ENCODE measurements at regions not wholly inside any gene's neighbourhood (a gene's known extent, or its start where the extent isn't known, plus 50 kb on each side); places are given as distances from the start of the nearest gene placed in this dataset.
"Not testable (repeated sequence)": the region's sequence is repeated elsewhere in the genome, so short reads cannot be mapped to it uniquely, and the experiment has no call there.

DNA sequence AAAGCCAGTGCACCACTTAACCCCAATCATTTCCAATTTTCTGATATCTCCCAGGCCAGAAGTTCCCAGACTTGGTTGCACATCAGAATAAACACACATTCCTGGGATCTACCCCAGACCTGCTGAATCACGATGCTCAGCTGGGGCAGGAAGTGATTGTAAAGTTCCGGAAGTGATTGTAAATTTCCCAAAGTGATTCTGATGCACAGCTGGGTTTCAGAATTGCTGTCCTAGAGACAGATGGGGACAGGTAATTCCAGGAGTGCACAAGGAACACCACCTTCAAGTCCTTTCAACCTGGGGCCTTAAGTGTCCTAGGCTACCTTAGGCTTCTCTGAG is 104.2 kb upstream of the EEPD1 start:
- no peak overlapping the region for H3K4me3 ChIP-seq (ENCODE audit: control insufficient read depth, low read depth, low read length)
- DNase-seq (ENCODE audit: low read depth), result no peak
- TF ChIP-seq, protein P1, sequence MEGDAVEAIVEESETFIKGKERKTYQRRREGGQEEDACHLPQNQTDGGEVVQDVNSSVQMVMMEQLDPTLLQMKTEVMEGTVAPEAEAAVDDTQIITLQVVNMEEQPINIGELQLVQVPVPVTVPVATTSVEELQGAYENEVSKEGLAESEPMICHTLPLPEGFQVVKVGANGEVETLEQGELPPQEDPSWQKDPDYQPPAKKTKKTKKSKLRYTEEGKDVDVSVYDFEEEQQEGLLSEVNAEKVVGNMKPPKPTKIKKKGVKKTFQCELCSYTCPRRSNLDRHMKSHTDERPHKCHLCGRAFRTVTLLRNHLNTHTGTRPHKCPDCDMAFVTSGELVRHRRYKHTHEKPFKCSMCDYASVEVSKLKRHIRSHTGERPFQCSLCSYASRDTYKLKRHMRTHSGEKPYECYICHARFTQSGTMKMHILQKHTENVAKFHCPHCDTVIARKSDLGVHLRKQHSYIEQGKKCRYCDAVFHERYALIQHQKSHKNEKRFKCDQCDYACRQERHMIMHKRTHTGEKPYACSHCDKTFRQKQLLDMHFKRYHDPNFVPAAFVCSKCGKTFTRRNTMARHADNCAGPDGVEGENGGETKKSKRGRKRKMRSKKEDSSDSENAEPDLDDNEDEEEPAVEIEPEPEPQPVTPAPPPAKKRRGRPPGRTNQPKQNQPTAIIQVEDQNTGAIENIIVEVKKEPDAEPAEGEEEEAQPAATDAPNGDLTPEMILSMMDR (IDR thresholded peaks at IDR 0.05; ENCODE audit: control insufficient read depth, insufficient read depth, low read depth, low read length, missing control alignments), result no peak

GRCh38 chr7:36051501-36051900 is 101.6 kb upstream of the EEPD1 start:
- TF ChIP-seq, protein P1 (IDR thresholded peaks at IDR 0.05; ENCODE audit: control insufficient read depth, insufficient read depth, low read depth, low read length, missing control alignments), result no peak
- no peak for DNase-seq (ENCODE audit: low read depth)
- H3K4me3 ChIP-seq (ENCODE audit: control insufficient read depth, low read depth, low read length), result no peak overlapping the region

GRCh38 chr7:36053589-36053988 is 99.5 kb upstream of the EEPD1 start:
- H3K4me3 ChIP-seq (ENCODE audit: control insufficient read depth, low read depth, low read length), result no peak overlapping the region
- TF ChIP-seq, protein P1 (IDR thresholded peaks at IDR 0.05; ENCODE audit: control insufficient read depth, insufficient read depth, low read depth, low read length, missing control alignments), result no peak

GRCh38 chr7:36054637-36055036 is 98.4 kb upstream of the EEPD1 start:
- TF ChIP-seq, protein P1 (IDR thresholded peaks at IDR 0.05; ENCODE audit: control insufficient read depth, insufficient read depth, low read depth, low read length, missing control alignments), result no peak
- H3K4me3 ChIP-seq (ENCODE audit: control insufficient read depth, low read depth, low read length), result no peak overlapping the region
- no peak for DNase-seq (ENCODE audit: low read depth)

More at GRCh38 chr7:36053589-36053988, 99.5 kb upstream of the EEPD1 start:
- no peak for DNase-seq (ENCODE audit: low read depth)

- no peak overlapping the region for H3K4me3 ChIP-seq (ENCODE audit: control insufficient read depth, low read depth, low read length)
- DNase-seq (ENCODE audit: low read depth), result no peak
- TF ChIP-seq, protein P1 (IDR thresholded peaks at IDR 0.05; ENCODE audit: control insufficient read depth, insufficient read depth, low read depth, low read length, missing control alignments), result no peak
Measured at GRCh38 chr7:36055207-36055606, 97.8 kb upstream of the EEPD1 start.

DNA sequence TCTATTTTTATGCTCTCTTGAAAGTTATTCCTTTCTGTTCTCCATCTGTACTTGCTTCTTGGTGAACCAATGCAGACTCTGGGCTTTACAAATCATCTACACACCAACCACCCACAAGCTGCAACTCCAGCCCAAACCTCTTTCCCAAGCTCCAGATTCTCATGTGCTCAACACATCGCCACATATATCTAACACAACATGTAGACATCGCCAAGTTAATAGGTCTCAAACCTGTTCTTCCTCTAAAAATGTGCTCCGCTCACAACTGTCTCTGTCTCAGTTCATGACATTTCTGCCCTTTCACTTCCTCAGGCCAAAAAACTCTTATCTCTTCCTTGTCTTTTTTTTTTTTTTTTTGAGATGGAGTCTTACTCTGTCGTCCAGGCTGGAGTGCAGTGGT is 95.7 kb upstream of the EEPD1 start:
- TF ChIP-seq, protein P1 (IDR thresholded peaks at IDR 0.05; ENCODE audit: control insufficient read depth, insufficient read depth, low read depth, low read length, missing control alignments), result no peak
- H3K4me3 ChIP-seq (ENCODE audit: control insufficient read depth, low read depth, low read length), result no peak overlapping the region
- DNase-seq (ENCODE audit: low read depth), result no peak

- TF ChIP-seq, protein P1 (IDR thresholded peaks at IDR 0.05; ENCODE audit: control insufficient read depth, insufficient read depth, low read depth, low read length, missing control alignments), result no peak
- DNase-seq (ENCODE audit: low read depth), result no peak
- no peak overlapping the region for H3K4me3 ChIP-seq (ENCODE audit: control insufficient read depth, low read depth, low read length)
Measured at GRCh38 chr7:36058020-36058592, 94.9 kb upstream of the EEPD1 start.

DNA sequence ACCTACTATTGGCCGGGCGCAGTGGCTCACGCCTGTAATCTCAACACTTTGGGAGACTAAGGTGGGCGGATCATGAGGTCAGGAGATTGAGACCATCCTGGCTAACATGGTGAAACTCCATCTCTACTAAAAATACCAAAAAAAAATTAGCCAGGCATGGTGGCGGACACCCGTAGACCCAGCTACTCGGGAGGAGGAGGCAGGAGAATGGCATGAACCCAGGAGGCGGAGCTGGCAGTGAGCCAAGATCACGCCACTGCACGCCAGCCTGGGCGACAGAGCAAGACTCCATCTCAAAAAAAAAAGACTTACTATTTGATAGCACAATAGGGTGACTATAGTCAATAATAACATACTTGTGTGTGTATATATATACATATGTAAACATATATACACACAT is 92.7 kb upstream of the EEPD1 start:
- not testable (repeated sequence) for H3K4me3 ChIP-seq (ENCODE audit: control insufficient read depth, low read depth, low read length); DNase-seq (ENCODE audit: low read depth)
